ENCODE measurements at regions not wholly inside any gene's neighbourhood (a gene's known extent, or its start where the extent isn't known, plus 50 kb on each side); places are given as distances from the start of the nearest gene placed in this dataset.

GRCh38 chr6:127026247-127026646, 92.2 kb upstream of the RSPO3 start:
- ChIA-PET POLR2A (ENCODE audit: unreplicated experiment) (no interaction called here), CTCF (no interaction called here)
- Histone ChIP-seq H3K9me3 (ENCODE audit: control insufficient read depth, insufficient read depth, low read length) (no peaks in the 10 kb centered on the region), H2BK15ac (ENCODE audit: low read depth, low read length) (no peak overlapping the region), H2BK5ac (ENCODE audit: low read depth, low read length, poor library complexity, severe bottlenecking) (no peak overlapping the region), H2BK20ac (ENCODE audit: low read depth, low read length) (no peak overlapping the region), H2AK9ac (replicated peaks; ENCODE audit: low read depth, low read length, poor library complexity) (no peak overlapping the region), H3K23ac (ENCODE audit: low read depth, low read length) (no peak overlapping the region), H4K5ac (ENCODE audit: low read depth, low read length) (no peak overlapping the region), H2AFZ (replicated peaks; ENCODE audit: low read length, poor library complexity) (no peak overlapping the region), H4K8ac (ENCODE audit: low read depth in 2 of 2, low read length in 2 of 2) (no peak overlapping the region), H4K20me1 (ENCODE audit: insufficient read depth, low read length) (no peaks in the 10 kb centered on the region), H3K79me1 (ENCODE audit: low read depth in 1 of 2, low read length in 2 of 2) (no peaks in the 10 kb centered on the region), H3K4me2 (ENCODE audit: low read depth, low read length) (no peak overlapping the region), H3K36me3 (ENCODE audit: control insufficient read depth, insufficient read depth, low read length) (no peaks in the 10 kb centered on the region), H3K9ac (ENCODE audit: low read depth, low read length) (no peak overlapping the region), H3K4me3 (ENCODE audit: insufficient read depth, low read depth, low read length) (no peak overlapping the region), H3K14ac (replicated peaks; ENCODE audit: low read depth, low read length) (no peak overlapping the region), H3K9me1 (ENCODE audit: insufficient read depth, low read length) (no peaks in the 10 kb centered on the region), H3K4me1 (ENCODE audit: control insufficient read depth, insufficient read depth, low read length) (no peaks in the 10 kb centered on the region), H2BK120ac (ENCODE audit: low read depth, low read length) (no peak overlapping the region), H4K91ac (ENCODE audit: insufficient read depth, low read depth, low read length) (no peak overlapping the region), H2AK5ac (ENCODE audit: low read depth, low read length) (no peak overlapping the region), H3K4ac (ENCODE audit: low read depth, low read length) (no peak overlapping the region), H3K56ac (ENCODE audit: extremely low read depth, insufficient read depth, low read length) (no peak overlapping the region), H3K27ac (ENCODE audit: insufficient read depth, low read length) (no peak overlapping the region), H3K27me3 (ENCODE audit: control insufficient read depth, insufficient read depth, low read length) (no peaks in the 10 kb centered on the region), H3K18ac (ENCODE audit: low read depth, low read length) (no peak overlapping the region)
- dilution Hi-C loops (cut with HindIII; ENCODE audit: low sequenced_read_pairs, unreplicated experiment) = no loop called here
- intact Hi-C loops (cut with micrococcal nuclease) = no loop called here
- in situ Hi-C loops (cut with MboI; ENCODE audit: low sequenced_read_pairs) = no loop called here
- ATAC-seq (ENCODE audit: low read depth) = no peak
- no CpG with 5 or more reads among the region's 1 CpG for WGBS, 2 experiments (ENCODE audit: extremely low coverage in 2 of 2, insufficient read length in 1 of 2)
- no peak for DNase-seq
- no TSS peak for BruUV-seq (replicated peaks)
- TF ChIP-seq CTCF (conservative IDR thresholded peaks at IDR 0.05; ENCODE audit: low read depth, low read length) = no peak
- no peak for TF ChIP-seq MXI1 (IDR thresholded peaks at IDR 0.05; ENCODE audit: borderline replicate concordance, low read depth, low read length)
- no peak for TF ChIP-seq RFX5 (IDR thresholded peaks at IDR 0.05; ENCODE audit: low read depth, low read length)
- no peak for TF ChIP-seq RCOR1 (IDR thresholded peaks at IDR 0.05; ENCODE audit: insufficient replicate concordance, low read length)
- no peak for TF ChIP-seq MAZ (IDR thresholded peaks at IDR 0.05; ENCODE audit: borderline replicate concordance, low read depth, low read length)
- no peak for TF ChIP-seq USF2 (IDR thresholded peaks at IDR 0.05; ENCODE audit: low read depth, low read length)
- TF ChIP-seq FOS (IDR thresholded peaks at IDR 0.05; ENCODE audit: low read depth, low read length) = no peak
- TF ChIP-seq ELK1 (IDR thresholded peaks at IDR 0.05; ENCODE audit: borderline replicate concordance, low read depth, low read length) = no peak
- TF ChIP-seq MAFK (IDR thresholded peaks at IDR 0.05; ENCODE audit: low read depth, low read length) = no peak
- no peak for TF ChIP-seq BHLHE40 (IDR thresholded peaks at IDR 0.05; ENCODE audit: low read depth, low read length)
- TF ChIP-seq CEBPB (IDR thresholded peaks at IDR 0.05; ENCODE audit: low read depth, low read length) = no peak
- TF ChIP-seq NFE2L2 (IDR thresholded peaks at IDR 0.05; ENCODE audit: low read depth, low read length) = no peak
